Stimulated activated effector memory CD8-positive, alpha-beta T cell treated with anti-CD3 and anti-CD28 coated beads, Interleukin-12 subunit alpha, Interleukin-12 subunit beta, amount 100 ng/mL, for 72 hours (primary cell): ENCODE measurements at regions not wholly inside any gene's neighbourhood (a gene's known extent, or its start where the extent isn't known, plus 50 kb on each side); places are given as distances from the start of the nearest gene placed in this dataset.

Experiments used
- ATAC-seq: fragments of 150-1000 bp; cut with Tn5 transposase; 2 replicates; pipeline ENCODE4 v1.10.0; 2021
- DNase-seq, 2 donors: peaks; one replicate each; pipeline ENCODE4 v3.0.0; 2021 to 2022; ENCODE audit warnings: low spot score in 2 of 2
- H3K27ac Mint-ChIP-seq: one replicate; pipeline ENCODE4 v1.8.0; 2022; ENCODE audit warnings: mild to moderate bottlenecking, mixed read lengths
- H3K36me3 Mint-ChIP-seq: one replicate; pipeline ENCODE4 v1.8.0; 2022; ENCODE audit warnings: mild to moderate bottlenecking, mixed read lengths
- H3K4me1 Mint-ChIP-seq: one replicate; pipeline ENCODE4 v1.8.0; 2022; ENCODE audit warnings: mixed read lengths
- H3K4me3 Mint-ChIP-seq: one replicate; pipeline ENCODE4 v1.8.0; 2022; ENCODE audit warnings: mild to moderate bottlenecking, mixed read lengths
- H3K9me3 Mint-ChIP-seq: one replicate; pipeline ENCODE4 v1.8.0; 2022; ENCODE audit warnings: mixed read lengths

DNA sequence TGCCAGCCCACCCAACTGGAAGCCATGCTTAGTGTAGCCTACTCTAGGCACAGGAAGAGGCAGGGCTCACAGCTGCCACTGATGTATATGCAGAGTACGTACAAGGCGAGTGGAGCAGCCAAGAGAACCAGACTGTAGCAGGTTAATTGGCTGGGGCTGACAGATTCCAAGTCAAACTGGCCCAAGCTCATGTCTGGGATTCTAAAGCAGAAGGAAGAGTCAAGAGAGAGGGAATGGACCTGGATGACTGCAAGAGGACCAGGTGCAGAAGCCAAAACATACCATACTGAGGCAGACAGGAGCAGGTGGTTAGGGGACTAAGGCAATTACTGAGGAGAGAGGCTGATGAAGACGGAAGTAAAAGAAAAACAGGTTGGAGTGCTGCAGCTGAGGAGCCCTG is 51.3 kb upstream of the LRRN2 start:
- Mint-ChIP-seq H3K27ac (no peak overlapping the region), H3K4me3 (no peak overlapping the region), H3K9me3 (peaks cover 3% of the 10 kb centered on the region), H3K4me1 (no peaks in the 10 kb centered on the region), H3K36me3 (no peaks in the 10 kb centered on the region)
- DNase-seq = no peak
- no peak for ATAC-seq

DNA sequence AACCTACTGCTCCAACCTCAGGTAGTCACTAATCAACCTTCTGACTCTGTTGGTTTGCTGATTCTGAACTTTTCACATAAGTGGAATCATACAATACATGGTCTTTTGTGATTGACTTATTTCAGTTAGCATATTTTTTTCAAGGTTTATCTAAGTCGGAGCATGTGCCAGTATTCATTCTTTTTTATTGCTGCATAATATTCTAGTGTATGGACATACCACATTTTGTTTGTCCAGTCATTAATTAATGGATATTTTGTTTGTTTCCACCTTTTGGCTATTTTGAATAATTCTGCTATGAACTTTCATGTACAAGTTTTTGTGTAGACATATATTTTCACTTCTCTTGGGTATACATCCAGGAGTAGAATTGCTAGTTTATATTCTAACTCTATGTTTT is 53.0 kb upstream of the LRRN2 start:
- ATAC-seq = no peak
- no peak overlapping the region for H3K4me3 Mint-ChIP-seq
- no peak for DNase-seq
- H3K4me1 Mint-ChIP-seq = no peaks in the 10 kb centered on the region
- H3K36me3 Mint-ChIP-seq = no peaks in the 10 kb centered on the region
- H3K9me3 Mint-ChIP-seq = peaks cover 3% of the 10 kb centered on the region
- no peak overlapping the region for H3K27ac Mint-ChIP-seq

- no peak for ATAC-seq
- Mint-ChIP-seq H3K9me3 (peaks cover 3% of the 10 kb centered on the region), H3K4me3 (no peak overlapping the region), H3K4me1 (no peaks in the 10 kb centered on the region), H3K36me3 (no peaks in the 10 kb centered on the region), H3K27ac (no peak overlapping the region)
- DNase-seq = no peak
These were observed 54.8 kb upstream of the LRRN2 start for GRCh38 chr1:204740354-204740753.

DNA sequence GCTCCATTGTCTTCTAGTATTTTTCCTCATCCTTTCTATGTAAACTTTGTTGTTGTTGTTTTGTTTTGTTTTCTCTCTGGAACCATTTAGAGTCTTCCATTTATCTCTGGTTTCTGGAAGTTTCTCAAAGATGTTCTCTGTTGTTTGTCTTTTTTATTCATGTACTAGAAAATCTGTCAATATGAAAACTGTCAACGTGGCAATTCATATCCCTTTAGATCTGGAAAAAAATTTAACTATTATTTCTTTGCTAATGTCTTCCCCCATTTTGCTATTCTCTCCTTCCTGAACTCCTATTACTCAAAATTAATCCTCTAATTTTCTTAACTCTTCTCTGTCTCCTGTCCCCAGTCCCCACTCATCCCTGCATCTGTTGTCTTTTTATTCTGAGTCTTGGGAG is 55.9 kb upstream of the LRRN2 start:
- Mint-ChIP-seq H3K4me3 (no peak overlapping the region), H3K36me3 (no peaks in the 10 kb centered on the region), H3K9me3 (peaks cover 3% of the 10 kb centered on the region), H3K27ac (no peak overlapping the region), H3K4me1 (no peaks in the 10 kb centered on the region)
- no peak for DNase-seq
- no peak for ATAC-seq

DNA sequence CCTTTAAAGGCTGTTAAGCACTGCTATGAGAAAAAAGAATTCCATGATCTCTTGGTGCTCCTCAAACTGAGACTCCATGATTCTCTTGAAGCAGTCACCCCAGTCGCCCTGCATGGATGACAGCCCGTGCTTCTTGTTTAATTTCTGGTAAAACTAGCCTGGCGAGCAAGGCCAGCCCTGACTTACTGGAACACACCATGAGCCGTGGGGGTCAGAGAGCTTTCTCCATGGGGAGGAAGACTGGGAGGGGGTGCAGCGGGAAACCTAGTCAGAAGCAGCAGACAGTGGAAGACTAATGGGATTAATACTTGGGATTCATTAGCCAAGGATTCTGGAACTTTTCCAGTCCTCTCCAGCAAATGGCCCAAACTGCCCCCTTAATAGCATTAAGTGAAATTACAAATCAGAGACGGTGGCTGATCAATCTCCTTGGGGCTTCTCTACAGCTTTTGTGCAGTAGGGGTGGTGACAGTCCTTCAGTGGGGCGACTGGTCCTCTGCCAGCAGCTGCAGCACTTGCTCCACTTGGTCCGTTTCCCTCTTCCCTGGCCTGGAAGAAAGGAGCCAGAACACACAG is 57.2 kb upstream of the LRRN2 start:
- Mint-ChIP-seq H3K4me3 (no peak overlapping the region), H3K27ac (no peak overlapping the region), H3K9me3 (no peaks in the 10 kb centered on the region), H3K4me1 (no peaks in the 10 kb centered on the region), H3K36me3 (no peaks in the 10 kb centered on the region)
- no peak for ATAC-seq
- no peak for DNase-seq

DNA sequence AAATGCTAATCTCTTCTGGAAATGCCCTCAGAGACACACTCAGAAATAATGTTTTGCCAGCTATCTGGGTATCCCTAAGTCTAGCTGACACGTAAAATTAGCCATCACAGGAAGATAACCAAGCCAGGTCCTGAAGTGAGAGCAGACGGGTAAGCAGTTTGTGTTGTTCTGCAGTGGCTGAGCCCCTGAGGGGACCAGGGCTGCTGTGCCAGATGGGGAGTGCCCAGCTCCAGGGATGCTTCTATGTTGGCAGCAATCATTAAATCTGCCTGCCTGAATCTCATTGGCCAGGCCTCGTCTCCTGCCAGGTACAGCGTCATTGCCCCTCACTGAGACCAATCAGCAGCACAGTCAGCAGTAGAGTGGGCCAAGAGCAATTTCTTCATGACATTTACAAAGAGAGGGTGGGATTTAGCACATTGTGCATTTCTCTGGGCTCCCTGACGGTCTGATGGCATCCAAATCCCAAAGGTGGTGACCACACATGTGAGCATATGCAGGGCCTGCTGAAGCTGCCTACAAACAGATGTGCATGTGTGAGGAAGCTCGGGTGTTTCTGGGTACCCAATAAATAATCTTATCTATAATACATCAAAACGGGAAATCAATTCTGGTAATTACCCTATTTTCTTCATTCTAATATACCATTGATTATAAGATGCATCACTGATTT is 58.7 kb upstream of the LRRN2 start:
- Mint-ChIP-seq H3K4me3 (no peak overlapping the region), H3K9me3 (no peaks in the 10 kb centered on the region), H3K36me3 (no peaks in the 10 kb centered on the region), H3K4me1 (no peaks in the 10 kb centered on the region), H3K27ac (no peak overlapping the region)
- DNase-seq (no peak), ATAC-seq (no peak)

DNA sequence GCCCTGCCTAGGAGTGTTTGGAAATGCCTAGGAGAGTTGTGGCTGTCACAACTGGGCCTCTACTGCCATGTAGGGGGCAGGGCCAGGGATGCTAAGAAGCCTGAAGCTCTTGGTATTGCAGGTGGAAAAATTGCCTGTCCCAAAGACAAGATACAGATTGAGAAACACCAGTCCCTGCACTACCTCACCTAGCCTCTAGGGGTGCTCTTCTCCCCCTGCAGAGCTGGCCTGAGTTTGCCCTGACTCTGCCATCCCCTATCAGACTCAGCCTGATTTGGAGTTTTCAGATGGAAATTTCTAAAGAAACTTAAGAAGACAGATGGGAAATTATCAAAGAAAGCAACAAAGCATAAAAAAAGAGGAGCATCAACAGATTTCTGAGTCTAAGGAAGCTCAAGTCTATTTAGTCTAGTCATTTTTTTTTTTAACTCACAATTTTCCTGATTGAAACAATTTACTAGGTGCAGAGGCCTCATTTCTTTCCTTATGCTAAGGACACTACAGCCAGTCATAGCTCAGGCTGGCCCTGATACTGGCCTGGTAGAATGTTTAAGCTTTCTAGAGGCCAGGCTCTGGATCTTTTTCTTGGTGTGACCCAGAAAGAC is 61.4 kb upstream of the LRRN2 start:
- Mint-ChIP-seq H3K9me3 (no peaks in the 10 kb centered on the region), H3K4me1 (no peaks in the 10 kb centered on the region), H3K36me3 (no peaks in the 10 kb centered on the region), H3K27ac (no peak overlapping the region), H3K4me3 (no peak overlapping the region)
- DNase-seq (peak; percentile 29 to 57), ATAC-seq (peak; percentile 76)

DNA sequence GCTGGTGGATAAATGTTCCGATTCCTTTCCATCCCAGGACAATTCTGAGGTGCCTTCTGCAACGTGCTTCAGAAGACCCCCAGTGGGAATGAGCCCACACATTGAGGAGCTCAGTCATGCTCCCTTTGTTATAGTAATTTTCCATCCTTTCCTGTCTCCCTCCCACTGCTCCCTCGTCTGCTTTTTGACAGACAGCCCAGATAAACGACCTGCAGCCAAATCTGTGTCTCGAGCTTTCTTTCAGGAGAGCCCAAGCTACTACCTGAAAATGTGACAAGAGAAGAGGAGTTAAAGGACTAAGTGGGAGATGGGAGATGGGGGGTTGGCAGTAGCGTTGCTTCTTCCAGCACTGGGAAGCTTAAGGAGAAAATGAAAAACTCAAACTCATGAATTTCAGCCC is 65.9 kb upstream of the LRRN2 start:
- DNase-seq (no peak), ATAC-seq (no peak)
- no peaks in the 10 kb centered on the region for H3K36me3 Mint-ChIP-seq
- no peaks in the 10 kb centered on the region for H3K9me3 Mint-ChIP-seq
- H3K4me1 Mint-ChIP-seq = no peaks in the 10 kb centered on the region
- no peak overlapping the region for H3K4me3 Mint-ChIP-seq
- H3K27ac Mint-ChIP-seq = no peak overlapping the region

DNA sequence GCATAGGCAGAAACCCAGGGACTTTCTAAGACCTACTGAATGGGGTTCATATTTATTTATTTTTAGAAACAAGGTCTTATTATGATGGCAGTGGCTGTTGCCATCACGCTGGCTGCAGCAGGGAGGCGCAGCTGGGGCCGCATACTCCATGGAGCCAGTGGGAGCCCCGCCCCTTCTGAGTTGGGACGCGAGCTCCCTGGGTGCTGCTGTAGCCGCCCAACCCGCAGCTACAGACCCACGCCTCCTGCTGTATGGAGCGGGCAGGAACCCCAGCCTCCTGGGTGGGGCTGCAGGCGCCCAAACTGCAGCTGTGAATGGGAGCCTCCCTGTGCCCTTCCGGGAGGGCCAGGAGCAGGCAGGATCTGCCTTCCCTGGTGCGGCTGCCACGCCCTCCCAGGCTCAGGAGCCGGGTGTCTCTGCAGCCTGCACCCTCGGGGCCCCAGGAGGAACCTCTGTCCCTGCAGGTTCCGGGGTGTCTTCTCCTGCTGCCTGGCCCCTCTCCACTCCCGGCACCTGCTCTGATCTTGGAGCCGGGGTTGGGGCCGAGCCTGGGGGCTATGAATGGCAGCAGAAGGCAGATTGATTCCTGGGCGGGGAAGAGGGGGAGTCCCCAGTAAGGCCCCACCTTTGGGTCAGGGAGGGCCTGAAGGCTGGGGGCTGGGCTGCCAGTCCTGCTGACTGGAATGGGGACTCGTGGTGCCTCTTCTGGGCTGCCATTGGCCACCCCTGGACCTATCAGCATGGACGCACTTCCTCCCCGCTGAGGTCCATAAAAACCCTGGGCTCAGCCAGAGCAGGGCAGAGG is 66.5 kb upstream of the LRRN2 start:
- H3K27ac Mint-ChIP-seq = no peak overlapping the region
- H3K36me3 Mint-ChIP-seq = no peaks in the 10 kb centered on the region
- no peaks in the 10 kb centered on the region for H3K4me1 Mint-ChIP-seq
- H3K4me3 Mint-ChIP-seq = no peak overlapping the region
- ATAC-seq = no peak
- no peak for DNase-seq
- H3K9me3 Mint-ChIP-seq = no peaks in the 10 kb centered on the region

GRCh38 chr1:204752688-204753040 is 67.1 kb upstream of the LRRN2 start:
- no peak overlapping the region for H3K4me3 Mint-ChIP-seq
- H3K4me1 Mint-ChIP-seq = no peaks in the 10 kb centered on the region

DNA sequence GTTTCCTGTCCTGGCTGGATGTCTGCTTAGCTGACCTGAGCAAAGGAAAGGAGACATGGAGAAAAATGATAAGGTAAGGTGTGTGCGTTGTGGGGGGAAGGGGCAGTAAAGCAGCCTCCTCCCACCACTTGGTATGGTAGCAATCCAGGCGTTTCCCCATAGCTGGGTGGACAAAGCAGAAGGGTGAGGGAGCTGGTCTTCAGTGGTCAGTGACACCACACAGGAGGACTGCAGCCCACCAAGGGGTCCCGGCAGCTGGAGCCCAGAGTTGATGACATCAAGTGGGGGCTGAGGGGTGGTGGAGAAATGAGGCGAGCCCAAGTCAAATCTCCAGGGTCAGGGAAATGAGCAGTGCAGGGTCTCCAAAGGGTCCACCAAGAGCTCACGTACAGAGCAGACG is 69.3 kb upstream of the LRRN2 start:
- Mint-ChIP-seq H3K4me1 (no peaks in the 10 kb centered on the region), H3K9me3 (no peaks in the 10 kb centered on the region), H3K4me3 (no peak overlapping the region), H3K27ac (no peak overlapping the region), H3K36me3 (no peaks in the 10 kb centered on the region)
- no peak for DNase-seq
- ATAC-seq = no peak

More at GRCh38 chr1:204752688-204753040, 67.1 kb upstream of the LRRN2 start:
- no peak for ATAC-seq
- H3K27ac Mint-ChIP-seq = no peak overlapping the region
- H3K9me3 Mint-ChIP-seq = no peaks in the 10 kb centered on the region
- H3K36me3 Mint-ChIP-seq = no peaks in the 10 kb centered on the region
- DNase-seq = no peak

DNA sequence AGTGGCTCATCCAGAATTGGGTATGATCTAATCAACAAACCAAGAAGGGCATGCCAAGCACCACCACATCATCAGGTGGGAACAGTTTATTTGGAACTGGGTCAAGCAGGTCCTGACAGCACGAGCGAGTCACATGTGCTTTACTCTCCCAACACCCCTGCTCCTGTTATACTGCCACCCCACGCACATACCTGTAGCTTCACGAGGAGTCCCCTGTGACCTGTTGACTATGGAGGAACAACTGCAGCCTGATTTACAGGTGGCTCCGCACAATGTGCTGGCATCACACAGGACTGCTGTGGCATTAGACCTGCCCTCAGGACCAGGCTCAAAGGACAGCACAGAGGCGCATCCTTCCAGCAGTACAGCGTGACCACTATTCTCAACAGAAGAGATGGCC is 70.8 kb upstream of the LRRN2 start:
- H3K4me1 Mint-ChIP-seq = no peaks in the 10 kb centered on the region
- H3K9me3 Mint-ChIP-seq = no peaks in the 10 kb centered on the region
- no peaks in the 10 kb centered on the region for H3K36me3 Mint-ChIP-seq
- DNase-seq (no peak), ATAC-seq (no peak)
- H3K27ac Mint-ChIP-seq = no peak overlapping the region
- no peak overlapping the region for H3K4me3 Mint-ChIP-seq

DNA sequence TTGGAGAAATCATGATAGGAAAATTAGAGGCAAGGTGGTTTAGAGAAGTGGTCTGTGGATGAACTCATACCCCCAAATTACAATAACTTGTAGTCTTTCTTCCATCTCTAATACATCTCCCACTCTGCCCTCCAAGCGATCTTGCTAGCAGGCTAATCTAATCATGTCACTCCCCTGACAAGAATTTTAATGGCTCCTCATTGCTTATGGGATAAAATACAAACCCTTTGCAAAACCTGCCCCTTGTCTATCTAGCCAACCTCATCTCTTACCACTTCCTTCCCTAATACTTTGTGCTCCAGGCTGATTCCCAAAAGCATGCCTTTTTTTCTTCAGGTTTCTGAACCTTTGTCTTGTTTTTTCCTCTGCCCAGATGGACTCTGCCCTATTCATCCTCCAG is 71.3 kb upstream of the LRRN2 start:
- Mint-ChIP-seq H3K36me3 (no peaks in the 10 kb centered on the region), H3K27ac (no peak overlapping the region), H3K4me1 (no peaks in the 10 kb centered on the region), H3K9me3 (no peaks in the 10 kb centered on the region), H3K4me3 (no peak overlapping the region)
- DNase-seq (no peak), ATAC-seq (no peak)

- Mint-ChIP-seq H3K4me1 (peaks cover 5% of the 10 kb centered on the region), H3K27ac (no peak overlapping the region), H3K36me3 (no peaks in the 10 kb centered on the region), H3K9me3 (no peaks in the 10 kb centered on the region), H3K4me3 (no peak overlapping the region)
- DNase-seq = no peak
- ATAC-seq = no peak
These were observed 73.1 kb upstream of the LRRN2 start for GRCh38 chr1:204758601-204759000.

DNA sequence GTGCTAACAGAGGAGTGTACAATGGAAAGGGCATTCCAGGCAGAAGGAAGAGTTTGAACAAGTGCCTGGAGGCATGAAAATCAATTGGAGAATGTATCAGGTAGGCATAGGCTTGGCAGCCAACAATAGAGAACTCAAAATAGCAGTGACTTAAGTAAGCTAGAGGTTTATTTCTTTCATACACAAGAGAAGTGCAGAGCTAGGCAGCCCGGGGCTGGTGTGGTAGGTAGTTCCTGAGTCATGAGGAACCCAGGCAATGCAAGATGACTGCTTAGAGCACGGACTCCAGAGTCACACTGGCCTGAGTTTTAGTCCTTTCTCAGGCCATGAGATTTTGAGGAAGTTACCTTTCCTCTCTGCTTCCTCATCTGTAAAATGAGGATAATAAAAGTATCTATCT is 74.8 kb upstream of the LRRN2 start:
- Mint-ChIP-seq H3K27ac (no peak overlapping the region), H3K4me1 (peaks cover 10% of the 10 kb centered on the region), H3K9me3 (no peaks in the 10 kb centered on the region), H3K36me3 (no peaks in the 10 kb centered on the region), H3K4me3 (no peak overlapping the region)
- ATAC-seq (no peak), DNase-seq (no peak)

GRCh38 chr1:204760757-204761156 is 75.2 kb upstream of the LRRN2 start:
- Mint-ChIP-seq H3K4me3 (no peak overlapping the region), H3K4me1 (peaks cover 10% of the 10 kb centered on the region), H3K27ac (no peak overlapping the region), H3K36me3 (no peaks in the 10 kb centered on the region), H3K9me3 (no peaks in the 10 kb centered on the region)
- DNase-seq (no peak), ATAC-seq (no peak)
